Duodenal mucosa (tissue), 2 donors: ENCODE measurements at regions not wholly inside any gene's neighbourhood (a gene's known extent, or its start where the extent isn't known, plus 50 kb on each side); places are given as distances from the start of the nearest gene placed in this dataset.
"Not testable (repeated sequence)": the region's sequence is repeated elsewhere in the genome, so short reads cannot be mapped to it uniquely, and the experiment has no call there.

Experiments used
- H3K27ac ChIP-seq: one replicate; pipeline ENCODE4 v1.7.0; 2013; ENCODE audit warnings: low read depth, low read length
- H3K27me3 ChIP-seq, 2 donors: one replicate each; pipeline ENCODE4 v1.7.0; 2013; ENCODE audit warnings: low read length in 2 of 2, control low read depth in 1 of 2; ENCODE audit not compliant: insufficient read depth in 2 of 2, control insufficient read depth in 1 of 2
- H3K36me3 ChIP-seq, 2 donors: one replicate each; pipeline ENCODE4 v1.7.0; 2013; ENCODE audit warnings: low read length in 2 of 2, control low read depth in 1 of 2; ENCODE audit not compliant: insufficient read depth in 2 of 2, control insufficient read depth in 1 of 2
- H3K4me1 ChIP-seq, 2 donors: one replicate each; pipeline ENCODE4 v1.7.0; 2013; ENCODE audit warnings: low read length in 2 of 2, control low read depth in 1 of 2; ENCODE audit not compliant: insufficient read depth in 2 of 2, control insufficient read depth in 1 of 2
- H3K4me3 ChIP-seq, 2 donors: one replicate each; pipeline ENCODE4 v1.7.0; 2013; ENCODE audit warnings: low read length in 2 of 2, low read depth in 1 of 2
- H3K9ac ChIP-seq, 2 donors: one replicate each; pipeline ENCODE4 v1.7.0; 2013; ENCODE audit warnings: low read length in 2 of 2, low read depth in 1 of 2
- H3K9me3 ChIP-seq, 2 donors: one replicate each; pipeline ENCODE4 v1.7.0; 2013; ENCODE audit warnings: low read length in 2 of 2, control low read depth in 1 of 2; ENCODE audit not compliant: control insufficient read depth in 1 of 2

DNA sequence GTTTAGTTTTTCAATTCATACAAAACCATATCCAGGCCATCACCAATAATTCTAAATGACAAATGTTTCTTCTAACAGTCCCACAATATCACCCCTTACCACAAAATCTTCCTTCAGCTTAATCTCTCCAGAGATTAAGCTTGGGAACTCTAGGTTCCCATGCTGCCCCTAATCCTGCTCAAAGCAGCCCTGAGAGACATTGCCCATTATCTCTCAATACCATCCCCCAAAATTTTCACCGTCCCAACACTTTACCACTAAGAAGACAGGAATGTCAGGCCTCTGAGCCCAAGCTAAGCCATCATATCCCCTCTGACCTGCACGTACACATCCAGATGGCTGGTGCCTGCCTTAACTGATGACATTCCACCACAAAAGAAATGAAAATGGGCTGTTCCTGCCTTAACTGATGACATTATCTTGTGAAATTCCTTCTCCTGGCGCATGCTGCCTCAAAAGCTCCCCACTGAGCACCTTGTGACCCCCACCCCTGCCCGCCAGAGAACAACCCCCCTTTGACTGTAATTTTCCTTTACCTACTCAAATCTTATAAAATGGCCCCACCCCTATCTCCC lies 1530.9 kb upstream of the SPRY2 start:
- H3K4me3 ChIP-seq, H3K36me3 ChIP-seq, H3K27me3 ChIP-seq, H3K9me3 ChIP-seq, H3K9ac ChIP-seq, H3K27ac ChIP-seq, H3K4me1 ChIP-seq: not testable (repeated sequence)

DNA sequence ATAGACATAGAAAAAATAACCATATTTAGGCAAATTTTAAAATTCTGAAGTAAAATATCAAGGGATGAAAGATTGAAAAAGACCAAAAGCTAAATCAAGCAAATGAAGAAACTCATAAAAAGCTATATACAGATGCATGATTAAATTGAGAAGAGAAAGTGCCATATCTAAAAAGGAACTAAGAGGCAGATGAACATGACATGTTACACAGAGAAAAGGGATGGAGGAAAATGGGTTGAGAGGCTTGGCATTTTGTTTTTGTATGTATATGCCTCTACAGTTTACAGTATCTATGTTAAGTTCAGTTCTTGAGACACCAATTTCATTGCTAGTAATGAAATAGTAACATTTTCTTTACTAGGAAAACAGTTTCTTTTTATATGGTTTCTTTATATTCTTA lies 1507.4 kb upstream of the SPRY2 start:
- H3K9ac ChIP-seq = no peak overlapping the region
- no peak overlapping the region for H3K4me3 ChIP-seq
- H3K27ac ChIP-seq = no peak overlapping the region
- no peaks in the 10 kb centered on the region for H3K4me1 ChIP-seq
- H3K36me3 ChIP-seq = no peaks in the 10 kb centered on the region
- no peaks in the 10 kb centered on the region for H3K27me3 ChIP-seq
- H3K9me3 ChIP-seq = no peaks in the 10 kb centered on the region

DNA sequence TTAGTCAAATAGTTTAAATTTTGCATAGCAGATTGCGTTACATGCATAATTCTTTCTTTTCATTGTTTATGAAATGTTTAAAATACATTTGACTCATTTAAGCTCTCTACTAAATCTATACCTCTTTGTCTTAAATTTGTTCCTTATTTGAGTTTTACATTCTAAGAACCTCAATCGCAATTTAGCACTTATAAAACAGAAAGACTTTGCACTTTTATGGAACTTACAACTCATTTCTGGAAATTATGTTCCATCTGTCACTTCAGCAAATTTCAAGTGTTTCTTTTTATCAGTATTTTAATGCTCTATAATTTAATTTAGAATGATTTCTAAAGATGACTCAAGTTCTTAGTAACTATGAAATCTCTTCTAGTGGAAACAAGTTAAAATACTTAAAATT lies 1505.8 kb upstream of the SPRY2 start:
- no peak overlapping the region for H3K9ac ChIP-seq

DNA sequence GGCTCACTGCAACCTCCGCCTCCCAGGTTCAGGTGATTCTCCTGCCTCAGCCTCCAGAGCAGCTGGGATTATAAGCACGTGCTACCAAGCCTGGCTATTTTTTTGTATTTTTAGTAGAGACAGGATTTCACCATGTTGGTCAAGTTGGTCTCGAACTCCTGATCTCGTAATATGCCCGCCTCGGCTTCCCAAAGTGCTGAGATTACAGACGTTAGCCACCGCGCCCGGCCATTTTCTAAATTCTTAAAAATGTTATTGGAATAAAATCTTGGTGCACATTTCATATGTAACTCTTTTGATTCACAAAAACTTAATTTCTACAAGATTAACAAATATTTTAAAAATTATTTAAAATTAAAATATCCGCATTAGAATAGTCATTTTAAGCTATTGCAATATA lies 1480.3 kb upstream of the SPRY2 start:
- Histone ChIP-seq H3K36me3 (no peaks in the 10 kb centered on the region), H3K9ac (no peak overlapping the region), H3K27me3 (no peaks in the 10 kb centered on the region), H3K4me1 (no peaks in the 10 kb centered on the region), H3K9me3 (peaks cover 6 to 8% of the 10 kb centered on the region in 2 donors), H3K27ac (no peak overlapping the region), H3K4me3 (no peak overlapping the region)

More for the DNA sequence above, 1505.8 kb upstream of the SPRY2 start:
- Histone ChIP-seq H3K9me3 (no peaks in the 10 kb centered on the region), H3K27me3 (no peaks in the 10 kb centered on the region), H3K36me3 (no peaks in the 10 kb centered on the region), H3K4me1 (no peaks in the 10 kb centered on the region), H3K27ac (no peak overlapping the region), H3K4me3 (no peak overlapping the region)

DNA sequence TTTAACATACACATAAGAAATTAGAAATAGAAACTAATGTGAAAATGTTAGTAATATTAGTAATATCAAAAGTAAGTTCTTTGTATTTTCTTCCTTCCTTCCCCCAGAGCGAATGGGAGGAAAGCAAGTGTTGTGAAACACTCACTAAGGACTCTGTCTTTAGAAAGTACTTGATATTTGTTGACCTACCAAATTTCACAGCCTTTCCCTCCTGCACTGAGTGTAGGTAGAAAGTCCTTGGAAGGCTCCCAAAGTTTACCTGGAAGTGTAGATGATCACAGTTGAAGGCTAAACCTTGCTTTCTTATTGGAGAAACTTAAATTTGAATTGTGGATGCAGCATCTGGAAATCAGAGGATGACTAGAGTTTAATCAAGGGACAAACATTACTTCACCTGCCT lies 1459.5 kb upstream of the SPRY2 start:
- Histone ChIP-seq H3K9me3 (no peaks in the 10 kb centered on the region), H3K4me1 (no peaks in the 10 kb centered on the region), H3K27ac (no peak overlapping the region), H3K36me3 (no peaks in the 10 kb centered on the region), H3K4me3 (no peak overlapping the region), H3K9ac (no peak overlapping the region), H3K27me3 (no peaks in the 10 kb centered on the region)

DNA sequence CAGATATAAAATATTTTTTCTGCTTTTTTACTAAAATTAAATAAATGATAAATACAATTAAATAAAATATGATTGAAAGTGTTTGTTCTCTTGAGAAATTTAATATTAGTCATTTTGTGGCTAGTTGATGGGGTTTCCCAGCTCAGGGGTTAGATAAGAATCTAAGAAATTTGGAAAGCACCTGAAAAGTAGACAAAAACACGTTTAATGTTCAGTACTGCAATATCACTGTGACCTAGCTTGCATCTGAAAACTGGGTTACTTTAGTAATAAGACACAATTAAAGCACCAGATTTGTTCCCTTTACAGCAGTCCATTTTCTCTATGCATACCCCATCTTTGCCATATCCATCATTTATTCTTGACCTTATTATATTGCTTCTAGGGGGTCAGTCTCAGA lies 1454.8 kb upstream of the SPRY2 start:
- H3K9me3 ChIP-seq = no peaks in the 10 kb centered on the region
- H3K36me3 ChIP-seq = no peaks in the 10 kb centered on the region
- no peaks in the 10 kb centered on the region for H3K4me1 ChIP-seq
- H3K27me3 ChIP-seq = no peaks in the 10 kb centered on the region
- no peak overlapping the region for H3K27ac ChIP-seq
- H3K4me3 ChIP-seq = no peak overlapping the region
- H3K9ac ChIP-seq = no peak overlapping the region

DNA sequence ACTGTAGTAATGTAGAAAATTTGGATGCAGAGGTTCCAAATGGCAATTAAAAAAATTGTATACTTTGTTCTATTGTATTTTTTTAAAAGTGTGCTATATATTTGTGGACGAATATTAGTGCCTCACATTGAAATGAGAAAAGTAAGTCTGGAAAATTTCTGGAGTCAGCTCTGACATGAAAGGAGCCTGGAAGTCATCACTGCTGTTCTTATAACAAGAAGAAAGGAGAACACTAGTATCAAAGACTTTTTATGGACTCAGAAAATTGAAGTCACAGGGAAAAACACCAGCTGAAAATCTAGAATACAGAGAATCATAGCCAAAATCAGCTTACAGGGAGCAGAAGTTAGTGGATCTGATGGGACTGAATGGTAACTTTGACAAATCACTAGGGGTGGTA lies 1450.7 kb upstream of the SPRY2 start:
- Histone ChIP-seq H3K4me1 (no peaks in the 10 kb centered on the region), H3K9me3 (no peaks in the 10 kb centered on the region), H3K9ac (no peak overlapping the region), H3K36me3 (no peaks in the 10 kb centered on the region), H3K4me3 (no peak overlapping the region), H3K27me3 (no peaks in the 10 kb centered on the region), H3K27ac (no peak overlapping the region)

DNA sequence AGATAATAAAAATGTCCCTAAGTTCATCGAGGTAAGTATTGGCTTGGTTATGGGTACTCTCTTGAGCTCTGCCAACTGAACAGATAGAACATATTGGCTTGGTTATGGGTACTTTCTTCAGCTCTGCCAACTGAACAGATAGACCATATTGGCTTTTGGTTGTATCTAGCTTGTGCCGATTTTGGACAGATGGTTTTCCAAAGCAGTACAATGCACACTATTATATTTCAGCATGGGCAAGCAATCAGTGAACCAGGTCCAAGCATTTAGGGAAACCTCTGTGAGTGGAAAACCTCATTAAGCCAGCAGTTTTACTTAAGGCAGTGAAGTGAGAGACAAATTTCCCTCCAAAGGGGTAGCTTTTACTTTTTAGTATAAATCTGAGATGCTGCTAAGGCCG lies 1440.5 kb upstream of the SPRY2 start:
- no peak overlapping the region for H3K27ac ChIP-seq
- H3K4me1 ChIP-seq = peaks cover 4 to 9% of the 10 kb centered on the region in 2 donors
- H3K9me3 ChIP-seq = no peaks in the 10 kb centered on the region
- H3K4me3 ChIP-seq = no peak overlapping the region
- no peak overlapping the region for H3K9ac ChIP-seq
- no peaks in the 10 kb centered on the region for H3K27me3 ChIP-seq
- no peaks in the 10 kb centered on the region for H3K36me3 ChIP-seq

DNA sequence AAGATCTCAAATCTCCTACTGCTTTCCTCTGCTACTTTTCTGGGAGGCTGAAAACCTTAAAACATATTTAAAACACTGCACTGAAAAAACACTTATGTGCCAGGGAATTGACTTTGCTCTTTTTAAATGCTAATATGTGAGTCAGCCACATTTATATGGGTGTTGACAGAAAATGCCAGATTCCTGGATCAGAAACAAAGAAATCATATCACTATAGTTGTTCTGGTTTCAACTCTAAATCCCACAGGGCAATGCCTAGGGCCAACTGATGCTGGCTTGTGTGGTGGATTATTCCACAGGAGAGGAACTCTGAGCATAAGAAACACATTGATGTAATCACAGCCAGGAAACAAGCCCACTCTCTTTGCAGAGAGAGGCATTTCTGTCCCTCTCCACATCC lies 1439.0 kb upstream of the SPRY2 start:
- H3K27ac ChIP-seq = no peak overlapping the region
- peaks cover 4 to 9% of the 10 kb centered on the region in 2 donors for H3K4me1 ChIP-seq
- no peaks in the 10 kb centered on the region for H3K9me3 ChIP-seq
- H3K4me3 ChIP-seq = no peak overlapping the region
- no peak overlapping the region for H3K9ac ChIP-seq
- H3K36me3 ChIP-seq = no peaks in the 10 kb centered on the region
- H3K27me3 ChIP-seq = no peaks in the 10 kb centered on the region

DNA sequence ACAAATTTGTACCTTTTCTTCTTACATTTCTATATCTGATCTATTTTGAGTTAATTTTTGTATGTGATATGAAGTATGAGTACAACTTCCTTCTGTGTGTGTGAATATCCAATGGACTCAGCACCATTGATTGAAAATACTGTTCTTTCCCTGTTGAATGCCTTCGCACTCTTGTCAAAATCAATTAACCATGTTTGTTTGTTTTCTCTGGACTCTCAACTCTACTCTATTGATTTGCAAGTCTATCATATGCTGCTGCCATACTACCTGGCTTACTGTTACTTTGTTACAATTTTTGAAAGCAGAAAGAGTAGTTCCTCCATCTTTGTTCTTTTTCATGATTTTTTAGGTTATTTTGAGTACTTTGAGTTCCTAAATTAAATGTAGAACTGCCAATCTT lies 1437.4 kb upstream of the SPRY2 start:
- Histone ChIP-seq H3K27ac (no peak overlapping the region), H3K9me3 (no peaks in the 10 kb centered on the region), H3K27me3 (no peaks in the 10 kb centered on the region), H3K4me1 (peaks cover 4 to 9% of the 10 kb centered on the region in 2 donors), H3K4me3 (no peak overlapping the region), H3K36me3 (no peaks in the 10 kb centered on the region), H3K9ac (no peak overlapping the region)

DNA sequence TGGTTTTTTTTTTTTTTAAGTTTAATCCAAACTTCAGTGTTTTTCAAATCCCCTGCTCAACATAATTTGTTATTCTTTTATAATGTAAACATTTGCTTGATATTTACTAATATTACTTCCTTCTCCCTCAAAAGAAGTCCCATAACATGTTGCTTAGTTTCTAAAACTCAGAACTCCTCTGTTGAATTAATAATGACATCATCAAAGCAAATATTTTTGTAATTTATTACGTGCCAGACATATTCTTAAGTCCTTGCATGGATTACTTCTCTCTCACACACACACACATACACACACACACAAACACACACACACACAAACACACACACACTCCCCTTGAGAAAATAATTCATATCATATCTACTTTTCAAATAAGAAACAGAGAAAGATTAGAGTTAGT lies 1432.3 kb upstream of the SPRY2 start:
- Histone ChIP-seq H3K36me3 (no peaks in the 10 kb centered on the region), H3K27me3 (no peaks in the 10 kb centered on the region), H3K4me1 (peaks cover 5 to 21% of the 10 kb centered on the region in 2 donors), H3K9ac (no peak overlapping the region), H3K4me3 (no peak overlapping the region), H3K27ac (no peak overlapping the region), H3K9me3 (no peaks in the 10 kb centered on the region)
